T-helper 1 cell treated with Interleukin-12 subunit alpha and Interleukin-12 subunit beta and Interleukin-4 antibody, amounts not matched to agents 30 ng/mL and 1 ng/mL, for 36 hours (primary cell): ENCODE measurements at regions not wholly inside any gene's neighbourhood (a gene's known extent, or its start where the extent isn't known, plus 50 kb on each side); places are given as distances from the start of the nearest gene placed in this dataset.

ENCODE experiments used
- intact Hi-C: fragments of 100-400 bp; cut with micrococcal nuclease; formaldehyde crosslinking; loops from one replicate; pipeline ENCODE4 v1.15.1; 2024

- intact Hi-C loops = no loop called here
These were observed 233.2 kb upstream of the FMN2 start for GRCh38 chr1:239858529-239858928.

GRCh38 chr1:239861985-239862384 lies 229.7 kb upstream of the FMN2 start:
- intact Hi-C loops = no loop called here

- intact Hi-C loops = no loop called here
These were observed 223.4 kb upstream of the FMN2 start for GRCh38 chr1:239868058-239868832.

GRCh38 chr1:239870194-239870593 lies 221.5 kb upstream of the FMN2 start:
- intact Hi-C loops = no loop called here

- intact Hi-C loops = no loop called here
These were observed 219.1 kb upstream of the FMN2 start for GRCh38 chr1:239872626-239873025.

GRCh38 chr1:239874831-239875230 lies 216.9 kb upstream of the FMN2 start:
- intact Hi-C loops = no loop called here

GRCh38 chr1:239879321-239880170 lies 212.1 kb upstream of the FMN2 start:
- intact Hi-C loops = no loop called here

- intact Hi-C loops = no loop called here
These were observed 208.7 kb upstream of the FMN2 start for GRCh38 chr1:239882967-239883366.

- intact Hi-C loops = no loop called here
These were observed 206.9 kb upstream of the FMN2 start for GRCh38 chr1:239884796-239885195.

GRCh38 chr1:239886266-239886665 lies 205.4 kb upstream of the FMN2 start:
- intact Hi-C loops = no loop called here

GRCh38 chr1:239888639-239889038 lies 203.0 kb upstream of the FMN2 start:
- intact Hi-C loops = no loop called here

- intact Hi-C loops = no loop called here
These were observed 199.9 kb upstream of the FMN2 start for GRCh38 chr1:239891621-239892358.

- intact Hi-C loops = no loop called here
These were observed 199.1 kb upstream of the FMN2 start for GRCh38 chr1:239892602-239893001.

- intact Hi-C loops = no loop called here
These were observed 198.5 kb upstream of the FMN2 start for GRCh38 chr1:239893127-239893731.

GRCh38 chr1:239896569-239896968 lies 195.1 kb upstream of the FMN2 start:
- intact Hi-C loops = loop anchor here (5.0 kb wide), 1 partner anchor 509 kb away; the partner anchor contains the start of gene CHRM3

GRCh38 chr1:239896980-239897379 lies 194.7 kb upstream of the FMN2 start:
- intact Hi-C loops = loop anchor here (5.0 kb wide), 1 partner anchor 510 kb away; the partner anchor contains the start of gene CHRM3

GRCh38 chr1:239897458-239897857 lies 194.2 kb upstream of the FMN2 start:
- intact Hi-C loops = loop anchor here (5.0 kb wide), 1 partner anchor 510 kb away; the partner anchor contains the start of gene CHRM3

GRCh38 chr1:239898062-239898730 lies 193.5 kb upstream of the FMN2 start:
- intact Hi-C loops = loop anchor here (1.0 to 5.0 kb wide), 7 partner anchors 106 to 1646 kb away; partner anchors contain the start of gene CHRM3

GRCh38 chr1:239899747-239900146 lies 191.9 kb upstream of the FMN2 start:
- intact Hi-C loops = loop anchor here (5.0 kb wide), 1 partner anchor 512 kb away; the partner anchor contains the start of gene CHRM3

- intact Hi-C loops = no loop called here
These were observed 185.3 kb upstream of the FMN2 start for GRCh38 chr1:239906394-239906793.
